Keratinocyte (primary cell): ENCODE measurements at regions not wholly inside any gene's neighbourhood (a gene's known extent, or its start where the extent isn't known, plus 50 kb on each side); places are given as distances from the start of the nearest gene placed in this dataset.

ENCODE experiments used
- CTCF ChIP-seq, 3 experiments: IDR thresholded peaks in 1 of 3; conservative IDR thresholded peaks in 1 of 3; optimal IDR thresholded peaks in 1 of 3; 2 replicates in 2 of 3; 3 replicates in 1 of 3; pipeline versions ENCODE3 to v1.5.1; 2011; ENCODE audit warnings: low read length in 3 of 3, mild to moderate bottlenecking in 3 of 3, moderate library complexity in 2 of 3, control low read depth in 1 of 3, inconsistent platforms in 1 of 3; ENCODE audit not compliant: insufficient read depth in 2 of 3; ENCODE audit errors: extremely low read depth in 1 of 3
- EZH2 ChIP-seq: IDR thresholded peaks from one replicate; pipeline ENCODE4 v1.6.1; 2012; ENCODE audit warnings: inconsistent platforms, mild to moderate bottlenecking, low read length, moderate library complexity

GRCh38 chr12:127613056-127613455, 653.9 kb upstream of the TMEM132C start:
- no peak for TF ChIP-seq CTCF (optimal IDR thresholded peaks at IDR 0.05 in 1 of 3, IDR thresholded peaks at IDR 0.05 in 1 of 3, conservative IDR thresholded peaks at IDR 0.05 in 1 of 3; ENCODE audit: extremely low read depth in 1 of 3, insufficient read depth in 2 of 3, low read length in 3 of 3)
- no peak for TF ChIP-seq EZH2
